Cardiac muscle cell (in vitro differentiated cells and primary cell): ENCODE measurements at regions not wholly inside any gene's neighbourhood (a gene's known extent, or its start where the extent isn't known, plus 50 kb on each side); places are given as distances from the start of the nearest gene placed in this dataset.

Experiments used
- DNase-seq, 2 donors: peaks; one replicate each; pipeline versions ENCODE4 v3.0.0 to v3.0.0-alpha.2; 2010 to 2017; ENCODE audit warnings: low read depth in 1 of 2, low spot score in 1 of 2
- H3K27ac ChIP-seq: fragments of 200-600 bp; sonication (generic); 2 replicates; pipeline ENCODE4 v1.5.1; 2016
- H3K27me3 ChIP-seq: fragments of 200-600 bp; sonication (generic); 2 replicates; pipeline ENCODE4 v1.6.0; 2016; ENCODE audit warnings: control low read depth
- H3K36me3 ChIP-seq: fragments of 200-600 bp; sonication (generic); 2 replicates; pipeline ENCODE4 v1.5.1; 2016; ENCODE audit warnings: control low read depth
- H3K4me1 ChIP-seq: fragments of 200-600 bp; sonication (generic); 2 replicates; pipeline ENCODE4 v1.8.1; 2017; ENCODE audit warnings: low read depth, mild to moderate bottlenecking, mixed run types
- H3K4me3 ChIP-seq: fragments of 200-600 bp; sonication (generic); 2 replicates; pipeline ENCODE4 v1.5.1; 2016; ENCODE audit warnings: mild to moderate bottlenecking
- H3K9me3 ChIP-seq: fragments of 200-600 bp; sonication (generic); 2 replicates; pipeline ENCODE4 v1.5.1; 2017; ENCODE audit warnings: low read depth, mild to moderate bottlenecking, control low read depth
- CTCF ChIP-seq: IDR thresholded peaks from 2 replicates; pipeline ENCODE4 v1.5.1; 2012; ENCODE audit warnings: low read depth, mild to moderate bottlenecking, low read length

GRCh38 chr4:123987408-123987807 lies 590.8 kb downstream of the SPRY1 start:
- no peak for TF ChIP-seq CTCF
- DNase-seq: peak in 1 of 2 donors; percentile 19
- no peak overlapping the region for H3K27ac ChIP-seq

GRCh38 chr4:123990310-123990870 lies 593.8 kb downstream of the SPRY1 start:
- DNase-seq: no peak
- TF ChIP-seq CTCF: no peak
- Histone ChIP-seq H3K4me1 (no peaks in the 10 kb centered on the region), H3K4me3 (no peak overlapping the region), H3K27me3 (no peaks in the 10 kb centered on the region), H3K9me3 (no peaks in the 10 kb centered on the region), H3K27ac (no peak overlapping the region), H3K36me3 (no peaks in the 10 kb centered on the region)

More at GRCh38 chr4:123987408-123987807, 590.8 kb downstream of the SPRY1 start:
- no peaks in the 10 kb centered on the region for H3K27me3 ChIP-seq
- no peaks in the 10 kb centered on the region for H3K4me1 ChIP-seq
- no peaks in the 10 kb centered on the region for H3K36me3 ChIP-seq
- H3K9me3 ChIP-seq: no peaks in the 10 kb centered on the region
- H3K4me3 ChIP-seq: no peak overlapping the region

- Histone ChIP-seq H3K27me3 (no peaks in the 10 kb centered on the region), H3K4me3 (no peak overlapping the region), H3K4me1 (no peaks in the 10 kb centered on the region), H3K36me3 (no peaks in the 10 kb centered on the region), H3K27ac (no peak overlapping the region), H3K9me3 (no peaks in the 10 kb centered on the region)
- DNase-seq: no peak
- peak; percentile 11 for TF ChIP-seq CTCF
Measured at GRCh38 chr4:123994917-123995316, 598.3 kb downstream of the SPRY1 start.

GRCh38 chr4:123995936-123996335 lies 599.3 kb downstream of the SPRY1 start:
- no peaks in the 10 kb centered on the region for H3K27me3 ChIP-seq
- H3K36me3 ChIP-seq: no peaks in the 10 kb centered on the region
- no peak overlapping the region for H3K27ac ChIP-seq
- H3K9me3 ChIP-seq: no peaks in the 10 kb centered on the region
- H3K4me1 ChIP-seq: no peaks in the 10 kb centered on the region
- DNase-seq: peak in 1 of 2 donors; percentile 49
- H3K4me3 ChIP-seq: no peak overlapping the region
- TF ChIP-seq CTCF: no peak

GRCh38 chr4:123996718-123997510 lies 600.3 kb downstream of the SPRY1 start:
- Histone ChIP-seq H3K36me3 (no peaks in the 10 kb centered on the region), H3K27me3 (no peaks in the 10 kb centered on the region), H3K27ac (no peak overlapping the region), H3K9me3 (no peaks in the 10 kb centered on the region), H3K4me3 (no peak overlapping the region), H3K4me1 (no peaks in the 10 kb centered on the region)
- no peak for DNase-seq
- TF ChIP-seq CTCF: no peak
